ENCODE measurements at regions not wholly inside any gene's neighbourhood (a gene's known extent, or its start where the extent isn't known, plus 50 kb on each side); places are given as distances from the start of the nearest gene placed in this dataset.

GRCh38 chr2:64221935-64222334 is 77.7 kb upstream of the PELI1 start:
- DNase-seq (ENCODE audit: low read depth), result no peak

GRCh38 chr2:64222351-64222750 is 78.1 kb upstream of the PELI1 start:
- no peak for DNase-seq (ENCODE audit: low read depth)

GRCh38 chr2:64223055-64223454 is 78.8 kb upstream of the PELI1 start:
- DNase-seq (ENCODE audit: low read depth), result no peak

GRCh38 chr2:64225491-64225890 is 81.3 kb upstream of the PELI1 start:
- DNase-seq (ENCODE audit: low read depth), result no peak

GRCh38 chr2:64226611-64227010 is 82.4 kb upstream of the PELI1 start:
- DNase-seq (ENCODE audit: low read depth), result no peak

- no peak for DNase-seq (ENCODE audit: low read depth)
Measured at GRCh38 chr2:64227603-64228125, 83.4 kb upstream of the PELI1 start.

GRCh38 chr2:64228126-64228678 is 84.0 kb upstream of the PELI1 start:
- peak; percentile 8 for DNase-seq (ENCODE audit: low read depth)

- no peak for DNase-seq (ENCODE audit: low read depth)
Measured at GRCh38 chr2:64228918-64229317, 84.7 kb upstream of the PELI1 start.

- DNase-seq (ENCODE audit: low read depth), result no peak
Measured at GRCh38 chr2:64230540-64230939, 86.3 kb upstream of the PELI1 start.

GRCh38 chr2:64232266-64232665 is 88.0 kb upstream of the PELI1 start:
- DNase-seq (ENCODE audit: low read depth), result no peak

- DNase-seq (ENCODE audit: low read depth), result no peak
Measured at GRCh38 chr2:64233376-64233922, 89.2 kb upstream of the PELI1 start.

- DNase-seq (ENCODE audit: low read depth), result no peak
Measured at GRCh38 chr2:64234150-64234549, 89.9 kb upstream of the PELI1 start.

GRCh38 chr2:64234785-64235184 is 90.6 kb upstream of the PELI1 start:
- no peak for DNase-seq (ENCODE audit: low read depth)

GRCh38 chr2:64237266-64237665 is 93.0 kb upstream of the PELI1 start:
- DNase-seq (ENCODE audit: low read depth), result no peak

GRCh38 chr2:64238799-64239198 is 94.6 kb upstream of the PELI1 start:
- DNase-seq (ENCODE audit: low read depth), result no peak

GRCh38 chr2:64243081-64244036 is 99.1 kb upstream of the PELI1 start:
- DNase-seq (ENCODE audit: low read depth), result no peak

- no peak for DNase-seq (ENCODE audit: low read depth)
Measured at GRCh38 chr2:64244037-64244416, 99.8 kb upstream of the PELI1 start.

GRCh38 chr2:64245631-64246030 is 101.4 kb upstream of the PELI1 start:
- no peak for DNase-seq (ENCODE audit: low read depth)

GRCh38 chr2:64246962-64247361 is 102.7 kb upstream of the PELI1 start:
- no peak for DNase-seq (ENCODE audit: low read depth)

GRCh38 chr2:64249426-64249825 is 105.2 kb upstream of the PELI1 start:
- no peak for DNase-seq (ENCODE audit: low read depth)

- DNase-seq (ENCODE audit: low read depth), result no peak
Measured at GRCh38 chr2:64250063-64250462, 105.8 kb upstream of the PELI1 start.

GRCh38 chr2:64250751-64251423 is 106.7 kb upstream of the PELI1 start:
- no peak for DNase-seq (ENCODE audit: low read depth)

Measured in fibroblast of the conjunctiva (primary cell).